ES-I3 (cell line): ENCODE measurements at regions not wholly inside any gene's neighbourhood (a gene's known extent, or its start where the extent isn't known, plus 50 kb on each side); places are given as distances from the start of the nearest gene placed in this dataset.

ENCODE experiments used
- H3K36me3 ChIP-seq: 2 replicates; pipeline ENCODE4 v1.6.1; 2013; ENCODE audit warnings: mild to moderate bottlenecking, low read length, control low read depth, moderate library complexity; ENCODE audit not compliant: insufficient read depth
- H3K4me1 ChIP-seq: 2 replicates; pipeline ENCODE4 v1.6.1; 2013; ENCODE audit warnings: mild to moderate bottlenecking, control low read depth, low read length; ENCODE audit not compliant: insufficient read depth
- H3K9ac ChIP-seq: 2 replicates; pipeline ENCODE4 v1.6.1; 2013; ENCODE audit warnings: low read depth, mild to moderate bottlenecking, low read length, moderate library complexity
- H3K9me3 ChIP-seq: 2 replicates; pipeline ENCODE4 v1.6.1; 2013; ENCODE audit warnings: mild to moderate bottlenecking, low read length, moderate library complexity; ENCODE audit not compliant: control insufficient read depth, insufficient read depth

GRCh38 chr15:96693515-96693914, 363.0 kb downstream of the NR2F2 start:
- no peaks in the 10 kb centered on the region for H3K4me1 ChIP-seq
- no peaks in the 10 kb centered on the region for H3K9me3 ChIP-seq

GRCh38 chr15:96693990-96694517, 363.6 kb downstream of the NR2F2 start:
- no peak overlapping the region for H3K9ac ChIP-seq
- peaks cover 4% of the 10 kb centered on the region; the same call in 1 of the 2 replicates for H3K4me1 ChIP-seq
- H3K9me3 ChIP-seq, result no peaks in the 10 kb centered on the region
- H3K36me3 ChIP-seq, result no peaks in the 10 kb centered on the region

More at GRCh38 chr15:96693515-96693914, 363.0 kb downstream of the NR2F2 start:
- H3K36me3 ChIP-seq, result no peaks in the 10 kb centered on the region
- H3K9ac ChIP-seq, result no peak overlapping the region

GRCh38 chr15:96695426-96695825, 364.9 kb downstream of the NR2F2 start:
- Histone ChIP-seq H3K36me3 (no peaks in the 10 kb centered on the region), H3K9me3 (no peaks in the 10 kb centered on the region), H3K9ac (no peak overlapping the region), H3K4me1 (peaks cover 18% of the 10 kb centered on the region)

DNA sequence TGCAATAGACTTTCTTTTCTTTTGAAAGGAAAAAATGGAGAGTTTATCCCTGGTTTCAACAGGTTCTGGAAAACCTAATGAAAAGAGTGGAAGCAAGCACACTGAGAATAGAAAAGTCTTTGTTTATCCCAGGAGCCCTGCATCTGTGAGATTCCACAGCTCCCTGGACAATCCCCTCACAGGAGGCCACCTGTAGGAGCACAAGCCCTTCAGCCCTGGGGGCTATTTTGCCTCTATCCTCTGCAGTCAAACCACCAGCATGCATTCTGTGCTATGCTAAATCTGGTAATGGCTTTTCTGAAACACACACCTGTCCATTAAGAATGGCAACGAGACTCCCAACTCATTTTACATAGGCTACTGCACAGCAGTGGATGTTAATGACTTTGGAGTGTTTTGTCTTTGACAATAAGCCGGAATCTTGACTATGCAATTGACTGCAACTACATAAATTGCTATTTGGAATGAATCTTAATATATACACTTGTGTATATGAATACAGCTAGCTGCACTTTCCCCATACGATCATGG, 369.4 kb downstream of the NR2F2 start:
- H3K9ac ChIP-seq, result no peak overlapping the region
- H3K36me3 ChIP-seq, result no peaks in the 10 kb centered on the region
- no peaks in the 10 kb centered on the region for H3K9me3 ChIP-seq
- H3K4me1 ChIP-seq, result peaks cover 47% of the 10 kb centered on the region

- H3K36me3 ChIP-seq, result no peaks in the 10 kb centered on the region
- no peak overlapping the region for H3K9ac ChIP-seq
- peaks cover 47% of the 10 kb centered on the region for H3K4me1 ChIP-seq
- no peaks in the 10 kb centered on the region for H3K9me3 ChIP-seq
These were observed 370.1 kb downstream of the NR2F2 start for GRCh38 chr15:96700555-96700954.

DNA sequence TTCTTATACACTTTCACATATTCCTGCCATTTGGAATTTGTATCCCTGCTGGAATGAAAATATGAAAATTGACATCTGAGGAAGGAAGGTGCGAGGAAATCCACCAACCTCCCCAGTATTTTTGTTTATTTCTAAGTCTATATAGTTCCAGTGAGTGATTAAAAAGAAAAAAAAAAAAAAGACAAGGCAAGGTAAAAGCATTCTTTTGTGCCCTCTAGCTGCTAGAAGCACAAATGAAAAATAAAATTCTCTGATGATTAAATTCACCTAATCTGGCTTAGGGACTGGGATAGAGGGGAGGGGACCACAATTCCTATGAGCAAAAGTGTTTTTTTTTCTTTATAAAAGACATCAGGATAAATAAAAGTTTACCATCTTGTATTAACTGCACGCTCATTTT, 370.9 kb downstream of the NR2F2 start:
- Histone ChIP-seq H3K9ac (no peak overlapping the region), H3K36me3 (no peaks in the 10 kb centered on the region), H3K4me1 (peaks cover 47% of the 10 kb centered on the region)

GRCh38 chr15:96701877-96702276, 371.4 kb downstream of the NR2F2 start:
- Histone ChIP-seq H3K36me3 (no peaks in the 10 kb centered on the region), H3K4me1 (peaks cover 47% of the 10 kb centered on the region), H3K9me3 (no peaks in the 10 kb centered on the region), H3K9ac (no peak overlapping the region)

More for the DNA sequence above, 370.9 kb downstream of the NR2F2 start:
- H3K9me3 ChIP-seq, result no peaks in the 10 kb centered on the region

DNA sequence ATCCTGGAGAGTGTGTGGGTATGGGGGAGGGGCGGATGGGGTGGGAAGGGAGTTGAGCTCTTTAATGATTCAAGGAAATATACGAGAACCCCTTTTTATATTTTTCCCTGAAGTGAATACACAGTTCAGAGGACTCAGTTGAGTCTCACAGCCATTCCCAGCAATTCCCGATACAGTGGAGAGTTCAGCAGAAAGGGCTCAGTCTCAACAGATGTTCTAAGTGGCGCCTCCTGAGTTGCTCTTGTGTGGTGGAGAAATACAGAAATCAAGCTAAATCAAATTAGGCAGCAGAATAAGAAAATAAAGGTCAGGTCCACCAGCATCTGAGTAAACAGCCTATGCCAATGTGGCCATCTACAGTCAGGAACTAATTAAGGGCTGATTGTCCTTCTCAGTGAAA, 372.1 kb downstream of the NR2F2 start:
- H3K9me3 ChIP-seq, result no peaks in the 10 kb centered on the region
- H3K4me1 ChIP-seq, result peaks cover 47% of the 10 kb centered on the region
- no peak overlapping the region for H3K9ac ChIP-seq
- no peaks in the 10 kb centered on the region for H3K36me3 ChIP-seq

DNA sequence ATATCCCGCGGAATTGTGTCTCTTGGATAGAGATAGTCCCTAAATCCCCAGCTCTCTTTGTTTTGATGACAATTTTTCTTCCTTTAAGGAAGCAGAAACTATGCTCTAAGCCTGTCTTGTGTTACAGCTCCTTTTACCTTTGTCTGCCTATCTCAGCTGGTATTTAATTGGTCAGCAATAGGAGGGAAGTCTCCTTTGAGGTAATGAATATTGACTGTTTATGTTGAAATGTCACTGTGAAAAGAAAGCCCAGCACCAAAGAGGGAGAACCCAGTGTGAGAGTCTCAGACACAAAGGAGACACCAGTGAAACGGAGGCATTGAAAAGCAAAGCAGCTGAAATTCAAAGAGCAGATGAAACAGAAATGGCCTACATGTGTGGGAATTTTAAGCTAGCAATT, 372.6 kb downstream of the NR2F2 start:
- H3K4me1 ChIP-seq, result peaks cover 47% of the 10 kb centered on the region

DNA sequence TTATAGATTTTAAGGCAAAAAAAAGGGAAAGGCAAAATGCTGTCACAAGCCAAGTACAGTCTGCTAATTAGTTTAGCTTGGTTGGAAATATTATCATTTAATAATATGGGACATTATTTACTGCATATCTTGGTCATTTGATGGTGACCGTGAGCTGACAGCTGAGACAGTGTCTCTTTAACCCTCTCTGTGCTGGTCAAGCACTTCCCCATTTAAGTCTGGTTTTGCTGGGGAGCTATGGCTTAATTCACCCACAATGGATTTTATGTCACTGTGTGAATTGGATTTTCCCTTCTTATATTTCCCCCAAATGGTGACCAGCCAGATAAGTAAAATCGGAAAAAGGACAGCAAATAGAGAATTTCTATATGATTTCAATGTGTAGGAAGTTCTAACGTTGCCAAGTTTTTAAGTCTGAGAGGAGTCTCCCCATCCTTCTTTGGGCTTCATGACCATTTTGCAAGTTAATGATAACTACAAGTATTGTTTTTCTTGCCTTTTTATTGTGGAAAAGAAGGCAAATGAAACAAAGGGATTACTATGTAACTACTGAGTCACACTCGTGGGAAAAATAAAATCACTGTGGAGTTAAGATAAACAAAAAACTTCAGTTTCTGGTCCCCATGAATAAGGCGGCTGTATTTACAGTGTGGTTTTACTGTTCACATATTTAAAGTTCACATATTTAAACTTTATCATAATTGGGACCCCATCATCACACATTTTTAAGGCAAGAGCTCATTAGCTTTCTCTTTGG, 373.5 kb downstream of the NR2F2 start:
- peaks cover 46% of the 10 kb centered on the region for H3K4me1 ChIP-seq
- no peaks in the 10 kb centered on the region for H3K36me3 ChIP-seq
- no peaks in the 10 kb centered on the region for H3K9me3 ChIP-seq
- H3K9ac ChIP-seq, result no peak overlapping the region

More for the DNA sequence above, 372.6 kb downstream of the NR2F2 start:
- Histone ChIP-seq H3K9ac (no peak overlapping the region), H3K9me3 (no peaks in the 10 kb centered on the region), H3K36me3 (no peaks in the 10 kb centered on the region)

DNA sequence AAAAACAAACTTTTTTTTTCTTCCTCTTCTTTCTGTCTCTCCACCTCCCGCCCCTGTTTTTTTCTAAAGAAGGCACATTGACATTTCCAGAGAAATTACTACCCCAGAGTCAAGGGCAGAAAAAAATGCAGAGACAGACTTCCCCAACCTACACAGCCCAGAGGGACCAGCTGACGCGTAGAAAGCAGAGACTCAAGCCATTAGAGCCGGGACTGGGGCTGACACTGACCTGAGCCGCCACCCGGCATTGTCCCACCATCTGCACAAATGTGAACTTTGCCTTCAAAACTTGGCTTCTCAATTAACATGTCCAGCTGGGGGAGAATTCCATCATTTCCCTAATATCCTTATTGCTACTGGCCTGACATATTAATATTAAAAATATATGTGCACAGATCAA, 385.6 kb downstream of the NR2F2 start:
- Histone ChIP-seq H3K36me3 (no peaks in the 10 kb centered on the region), H3K9ac (no peak overlapping the region), H3K4me1 (no peaks in the 10 kb centered on the region), H3K9me3 (no peaks in the 10 kb centered on the region)

DNA sequence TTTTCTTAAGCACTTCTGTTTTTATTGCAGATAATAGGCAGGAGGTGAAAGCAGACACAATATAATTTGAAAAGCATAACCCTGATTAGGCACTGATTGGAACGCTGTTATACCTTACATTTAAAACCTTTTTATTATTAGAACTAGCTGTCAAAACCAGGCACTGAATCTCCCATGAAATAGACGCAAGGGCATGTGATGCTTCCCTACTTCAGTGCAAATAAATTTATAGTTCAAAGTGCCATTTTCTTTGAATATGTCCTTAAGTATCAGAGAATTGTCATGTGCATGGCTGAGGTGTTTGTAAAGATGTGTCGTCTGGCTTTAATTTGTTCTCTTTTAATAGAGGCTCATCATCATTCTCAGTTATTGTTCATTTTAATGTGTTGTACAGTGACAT, 386.0 kb downstream of the NR2F2 start:
- no peak overlapping the region for H3K9ac ChIP-seq
- H3K4me1 ChIP-seq, result no peaks in the 10 kb centered on the region
- no peaks in the 10 kb centered on the region for H3K36me3 ChIP-seq

GRCh38 chr15:96720251-96720650, 389.8 kb downstream of the NR2F2 start:
- Histone ChIP-seq H3K9ac (no peak overlapping the region), H3K36me3 (no peaks in the 10 kb centered on the region), H3K9me3 (no peaks in the 10 kb centered on the region), H3K4me1 (no peaks in the 10 kb centered on the region)

More for the DNA sequence above, 386.0 kb downstream of the NR2F2 start:
- H3K9me3 ChIP-seq, result no peaks in the 10 kb centered on the region

DNA sequence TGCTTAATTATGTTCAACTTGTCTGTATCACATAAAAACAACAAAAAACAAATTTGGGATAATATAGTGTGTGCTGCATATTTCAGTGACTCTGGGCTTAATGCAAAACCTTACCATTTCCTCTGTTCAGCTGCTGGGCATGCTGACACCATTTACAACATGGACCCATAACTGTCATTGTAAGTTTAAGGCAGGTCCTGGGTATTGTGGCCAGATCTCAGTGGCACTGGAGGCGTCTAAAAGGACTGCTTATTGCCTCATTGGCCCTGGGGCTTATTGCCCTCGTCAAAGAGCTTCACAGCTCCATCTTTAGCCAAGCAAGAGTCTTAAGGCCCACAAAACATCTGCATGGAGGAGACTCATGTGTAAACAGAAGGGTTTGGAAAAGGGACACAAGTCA, 390.2 kb downstream of the NR2F2 start:
- Histone ChIP-seq H3K4me1 (no peaks in the 10 kb centered on the region), H3K9ac (no peak overlapping the region), H3K36me3 (no peaks in the 10 kb centered on the region), H3K9me3 (no peaks in the 10 kb centered on the region)

- no peaks in the 10 kb centered on the region for H3K36me3 ChIP-seq
- no peaks in the 10 kb centered on the region; the same call in 1 of the 2 replicates for H3K9me3 ChIP-seq
- H3K4me1 ChIP-seq, result no peaks in the 10 kb centered on the region
- H3K9ac ChIP-seq, result no peak overlapping the region
These were observed 398.1 kb downstream of the NR2F2 start for GRCh38 chr15:96728591-96728990.
